ENCODE measurements at regions not wholly inside any gene's neighbourhood (a gene's known extent, or its start where the extent isn't known, plus 50 kb on each side); places are given as distances from the start of the nearest gene placed in this dataset.

DNA sequence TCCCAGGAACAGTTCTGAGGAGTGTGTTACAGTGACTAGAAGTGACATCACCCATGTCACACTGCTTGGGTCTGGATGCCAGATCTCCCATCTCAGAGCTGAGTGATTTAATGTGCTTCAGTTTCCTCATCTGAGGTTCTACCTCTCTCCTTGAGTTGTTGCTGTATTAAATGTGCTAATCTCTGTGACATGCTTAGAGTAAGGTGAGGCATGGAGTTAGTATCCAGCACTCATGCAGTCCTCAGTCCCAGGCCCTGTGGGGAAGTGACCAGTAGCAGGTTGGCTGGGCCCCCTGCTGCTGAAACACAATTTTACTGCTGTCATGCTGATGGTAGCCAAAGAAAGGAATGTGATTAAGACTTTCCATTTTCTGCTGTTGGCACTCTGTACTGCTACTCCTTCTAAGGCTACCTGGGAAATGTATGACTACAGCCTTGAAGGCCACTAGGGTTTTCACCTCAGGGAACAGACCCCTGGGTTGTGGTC, 639.6 kb downstream of the MID1IP1 start:
- DNase-seq (ENCODE audit: low read depth), result no peak

DNA sequence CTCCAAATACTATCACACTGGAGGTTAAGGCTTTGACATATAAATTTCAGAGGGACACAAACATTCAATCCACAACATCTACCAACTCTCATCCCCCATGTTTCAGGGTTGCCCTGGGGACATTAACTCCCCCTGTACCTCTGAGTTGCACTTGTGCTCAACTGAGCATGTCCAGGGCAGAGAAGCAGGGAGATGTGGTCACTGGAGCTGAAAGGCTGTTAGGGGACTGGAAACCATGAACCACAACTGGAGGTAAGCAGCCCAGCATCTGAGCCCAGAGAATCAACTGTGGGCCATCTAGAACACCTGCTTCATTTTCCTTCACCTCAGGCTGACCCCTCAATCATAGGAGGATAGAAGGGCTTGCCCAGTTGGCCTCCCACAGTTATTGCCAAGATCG, 641.1 kb downstream of the MID1IP1 start:
- DNase-seq (ENCODE audit: low read depth), result no peak

DNA sequence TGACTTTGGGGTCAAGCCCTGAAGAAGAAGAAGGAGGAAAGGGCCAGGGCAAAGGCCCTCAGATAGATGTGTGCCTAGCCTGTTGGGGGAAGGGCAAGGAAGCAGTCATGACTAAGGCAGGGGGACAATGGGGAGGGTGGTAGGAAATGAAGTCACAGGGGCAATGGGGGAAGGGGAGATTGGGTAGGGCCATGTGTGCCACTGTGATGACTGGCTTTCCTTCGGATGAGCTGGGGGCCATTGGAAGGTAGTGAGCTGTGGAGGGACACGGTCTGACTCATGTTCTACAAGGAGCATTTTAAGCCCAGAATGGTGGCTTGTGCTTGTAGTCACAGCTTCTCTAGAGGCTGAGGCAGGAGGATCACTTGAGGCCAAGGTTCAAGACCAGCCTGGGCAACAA, 642.0 kb downstream of the MID1IP1 start:
- no peak for DNase-seq (ENCODE audit: low read depth)

DNA sequence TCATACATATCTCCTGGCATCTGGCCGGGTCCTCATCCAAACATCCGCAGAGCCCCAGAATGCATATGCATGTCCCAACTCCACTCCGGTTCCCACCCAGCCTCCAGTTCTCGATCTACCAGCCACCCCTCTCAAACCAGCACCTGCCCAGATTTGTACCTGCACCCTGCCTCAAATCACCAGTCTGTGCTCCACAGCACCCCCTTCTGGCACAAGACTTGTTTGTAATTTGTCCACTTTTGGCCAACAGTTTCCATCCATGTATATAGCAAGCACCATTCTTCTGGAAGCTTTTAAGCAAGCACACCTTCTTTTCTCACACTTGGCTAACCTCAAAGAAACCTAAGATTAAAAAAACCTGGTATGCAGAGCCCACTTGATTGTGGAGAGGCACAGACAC, 644.1 kb downstream of the MID1IP1 start:
- no peak for DNase-seq (ENCODE audit: low read depth)

DNA sequence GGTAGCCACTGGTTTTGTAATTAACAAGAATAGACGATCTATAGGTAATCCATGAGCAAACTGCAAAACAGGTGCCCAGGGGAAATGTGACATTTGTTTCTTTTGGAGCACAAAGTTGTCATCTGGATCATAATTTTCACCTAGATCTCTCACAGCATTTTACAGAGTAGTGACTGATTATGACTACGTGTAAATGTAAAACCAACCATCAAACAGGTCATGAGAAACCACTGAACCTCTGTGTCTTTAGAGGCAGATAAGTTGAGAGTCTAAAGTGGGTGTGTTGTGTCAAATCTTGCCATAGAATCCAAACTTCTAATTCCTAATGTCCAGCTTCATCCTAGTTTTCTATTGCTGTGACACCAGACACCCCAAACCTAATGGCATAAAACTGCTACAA, 648.1 kb downstream of the MID1IP1 start:
- DNase-seq (ENCODE audit: low read depth), result no peak

DNA sequence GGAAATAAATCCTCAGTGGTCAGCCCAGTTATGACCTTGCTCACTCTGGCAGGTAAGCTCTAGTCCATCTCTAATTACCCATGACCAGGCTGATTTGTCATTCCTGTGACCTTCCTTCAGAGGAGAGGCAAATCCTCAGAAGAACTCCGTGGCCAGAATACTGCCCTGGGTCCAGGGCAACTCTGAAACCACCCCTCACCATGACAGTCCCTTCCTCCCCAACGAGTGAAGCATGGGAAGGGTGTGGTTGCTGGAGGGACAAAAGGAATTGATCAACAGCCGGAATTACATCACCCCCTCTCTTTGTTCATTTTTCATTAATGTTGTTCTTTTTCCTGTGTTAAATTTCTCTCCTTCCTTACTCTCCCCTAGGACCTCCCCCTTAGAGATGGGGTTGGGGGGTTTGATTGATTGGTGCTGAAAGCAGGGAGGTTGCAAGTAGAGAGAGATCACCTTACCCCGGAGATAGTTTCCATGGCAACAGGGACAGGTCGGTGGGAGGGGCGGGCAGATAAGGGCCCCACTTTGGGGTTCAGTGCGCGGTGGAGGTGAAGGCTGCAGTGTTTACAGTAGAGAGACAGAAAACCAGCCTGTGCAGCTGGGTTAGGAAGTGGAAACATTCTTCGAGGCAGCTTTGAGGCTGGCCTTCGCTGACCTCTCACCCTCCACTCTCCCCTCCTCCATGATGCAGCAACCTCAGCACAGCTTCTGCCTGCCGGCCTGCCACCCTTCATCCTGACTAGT, 647.4 kb downstream of the BCOR start:
- DNase-seq (ENCODE audit: low read depth), result no peak

DNA sequence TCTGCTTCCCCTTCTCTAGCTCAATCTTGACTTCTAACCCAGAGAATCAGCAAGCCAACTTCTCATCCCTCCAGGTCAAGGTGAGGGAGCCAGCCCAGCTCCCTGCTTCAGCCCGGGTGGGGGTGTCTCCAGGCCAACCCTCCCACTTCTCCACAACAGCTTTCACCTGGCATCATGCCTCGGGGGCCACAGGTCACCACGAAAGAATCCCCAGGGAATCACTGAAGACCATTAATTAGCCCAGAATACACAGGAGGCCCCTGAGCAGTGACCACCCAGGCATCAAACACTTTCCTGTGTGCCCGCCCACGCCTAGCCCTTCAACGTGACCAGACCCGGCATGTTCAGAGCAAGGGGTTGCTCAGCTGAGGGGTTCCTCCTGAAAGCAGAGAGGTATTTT, 646.7 kb downstream of the BCOR start:
- DNase-seq (ENCODE audit: low read depth), result no peak

DNA sequence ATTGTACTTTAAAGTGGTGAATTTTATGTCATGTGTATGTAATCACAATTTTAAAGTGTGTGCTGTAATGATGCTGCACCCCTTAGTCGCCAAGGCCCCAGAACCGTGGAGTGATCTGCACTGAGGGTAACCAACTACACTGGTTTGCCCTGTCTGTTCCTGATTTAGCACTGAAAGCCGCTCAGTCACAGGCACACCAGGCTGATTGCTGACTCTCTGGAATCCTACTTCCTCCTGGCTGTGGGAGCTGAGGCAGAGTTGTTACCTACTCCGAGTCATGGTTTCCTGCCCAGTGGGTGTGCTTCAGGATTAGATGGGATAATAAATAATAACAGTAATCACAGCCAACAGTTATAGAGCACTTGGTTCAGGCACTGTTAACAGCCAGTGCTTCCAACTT, 645.4 kb downstream of the BCOR start:
- DNase-seq (ENCODE audit: low read depth), result no peak

DNA sequence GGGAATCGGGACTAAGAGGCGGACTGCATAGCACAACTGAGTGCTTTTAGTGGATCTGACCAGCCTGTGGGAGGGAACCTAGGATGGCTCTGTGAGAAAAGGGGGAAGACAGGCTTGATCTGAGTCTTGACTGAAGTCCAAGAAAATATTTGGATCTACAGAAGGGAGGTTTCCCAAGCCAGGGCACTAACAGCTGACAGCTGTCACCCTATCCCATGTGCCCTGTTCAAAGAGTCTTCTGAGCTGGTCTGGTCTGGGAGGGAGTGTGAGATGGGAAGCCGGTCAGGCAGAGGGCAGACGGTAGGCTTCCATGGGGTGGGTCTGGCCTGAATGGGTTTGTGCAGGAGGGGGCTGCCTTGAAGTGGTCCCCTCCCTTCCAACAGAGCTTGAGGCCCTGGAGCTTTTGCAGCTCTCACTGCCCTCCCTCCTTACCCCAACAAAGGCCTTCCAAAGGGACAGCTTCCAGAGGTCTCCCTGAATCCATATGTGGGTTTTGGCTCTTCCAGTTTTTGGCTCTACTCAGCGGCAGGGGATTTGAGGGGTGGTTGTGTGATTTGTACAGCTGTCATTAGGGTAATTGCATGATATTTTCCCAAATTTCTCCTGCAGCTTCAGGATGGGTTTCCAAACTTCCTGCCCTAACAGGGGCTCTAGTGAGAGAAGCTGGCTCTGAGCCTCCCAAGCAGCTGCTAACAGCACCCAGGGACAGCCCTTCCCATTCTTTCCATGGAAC, 643.7 kb downstream of the BCOR start:
- no peak for DNase-seq (ENCODE audit: low read depth)

DNA sequence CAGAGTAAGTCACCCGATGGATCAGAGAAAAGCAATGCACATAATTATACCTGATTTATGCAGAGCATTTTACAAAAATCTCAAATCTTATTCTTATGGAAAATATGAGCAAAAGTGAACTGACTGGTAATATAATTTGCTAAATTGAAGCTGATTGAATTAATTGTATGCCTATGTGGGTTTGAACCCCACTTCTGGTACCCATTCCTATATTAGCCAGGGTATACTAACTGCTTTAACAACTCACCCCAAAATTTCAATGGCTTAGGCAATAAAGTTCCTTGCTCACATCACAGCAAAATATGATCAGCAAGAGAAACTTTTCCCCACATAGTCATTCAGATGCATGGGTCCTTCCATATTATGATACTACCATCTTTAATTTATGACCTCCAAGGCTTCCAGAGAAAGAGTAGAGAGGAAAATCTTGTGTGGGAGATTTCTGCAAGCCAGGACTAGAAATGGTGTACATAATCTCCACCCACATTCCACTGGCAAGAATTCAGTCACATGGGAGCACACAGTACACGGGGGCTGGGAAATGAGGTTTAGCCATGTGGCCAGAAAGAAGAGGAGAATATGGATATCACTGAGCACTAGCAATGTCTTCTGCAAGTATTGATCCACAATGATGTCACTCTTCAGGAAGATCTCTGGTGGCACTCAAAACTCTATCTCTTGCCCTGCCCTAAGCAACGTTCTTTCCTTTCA, 640.7 kb downstream of the BCOR start:
- DNase-seq (ENCODE audit: low read depth), result no peak

DNA sequence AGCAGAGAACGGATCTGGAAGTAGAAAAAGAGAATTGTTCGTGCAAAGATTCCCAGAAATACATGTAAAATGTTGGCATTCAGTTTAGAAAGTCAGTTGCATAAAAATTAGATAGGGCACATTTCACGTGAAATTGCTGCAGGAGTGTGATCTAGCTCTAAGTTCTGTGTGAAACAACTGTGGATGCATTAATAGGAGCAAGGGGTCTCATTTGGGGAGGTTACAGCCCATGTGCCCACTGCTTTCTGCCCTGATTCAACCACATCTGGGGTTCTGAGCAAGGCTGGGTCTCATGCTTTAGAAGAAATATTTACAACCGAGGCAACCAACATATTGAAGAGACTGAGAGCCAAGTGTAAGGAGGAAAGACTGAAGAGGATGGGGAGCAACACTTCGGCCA, 639.0 kb downstream of the BCOR start:
- DNase-seq (ENCODE audit: low read depth), result no peak

DNA sequence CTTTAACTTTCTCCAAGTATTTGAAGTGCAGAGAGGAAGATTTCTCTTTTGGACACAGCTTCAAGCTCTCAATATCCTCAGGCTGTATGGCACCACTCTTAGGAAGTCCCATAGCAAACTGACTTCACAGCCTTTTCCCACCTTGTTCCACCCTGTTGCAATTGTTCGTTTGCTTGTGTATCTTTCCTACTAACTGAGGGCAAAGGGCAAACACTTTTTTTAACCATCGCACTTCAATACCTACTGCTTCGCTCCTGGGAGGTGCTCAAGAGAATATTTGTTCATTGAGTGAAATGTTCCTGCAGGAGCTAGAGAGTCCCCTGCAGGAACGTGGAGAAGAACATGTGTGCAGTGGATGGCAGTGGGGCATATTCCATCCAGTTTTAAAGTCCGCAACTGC, 638.6 kb downstream of the BCOR start:
- no peak for DNase-seq (ENCODE audit: low read depth)

DNA sequence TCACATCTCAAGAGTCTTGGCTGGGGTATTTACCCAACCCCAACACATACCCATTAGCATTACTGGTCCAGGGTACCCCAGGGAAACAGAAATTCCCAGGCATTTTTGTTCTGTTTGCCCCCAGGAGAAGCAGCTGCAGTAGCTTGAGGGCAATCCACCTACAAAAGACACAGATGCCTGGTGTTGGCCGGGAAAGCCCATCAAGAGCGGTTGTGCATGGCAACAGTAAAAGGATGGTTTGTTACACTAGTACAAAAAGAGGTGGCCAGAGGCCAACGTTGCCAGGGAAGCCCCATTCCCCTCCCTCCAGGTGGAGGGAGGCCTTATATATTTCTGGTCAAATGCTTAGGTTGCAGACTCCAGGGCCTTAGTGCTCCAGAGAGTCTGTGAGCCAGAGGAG, 637.8 kb downstream of the BCOR start:
- no peak for DNase-seq (ENCODE audit: low read depth)

DNA sequence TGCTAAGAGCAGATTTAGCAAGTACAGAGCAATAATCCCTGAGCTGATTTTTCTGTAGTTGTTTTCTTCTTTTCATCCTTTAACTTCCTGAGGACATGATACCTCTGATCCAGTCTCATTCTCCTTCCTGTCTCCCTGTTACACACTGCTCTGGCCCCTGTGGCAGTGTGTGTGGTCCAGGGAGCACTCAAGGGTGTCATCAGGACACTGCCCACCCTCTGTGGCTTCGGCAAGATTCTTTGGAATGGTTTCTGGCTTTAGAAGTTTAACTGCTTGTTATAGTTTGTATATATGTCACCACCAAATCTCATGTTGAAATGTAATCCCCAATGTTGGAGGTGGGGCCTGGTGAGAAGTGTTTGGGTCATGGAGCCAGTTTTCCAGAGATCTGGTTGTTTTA, 637.3 kb downstream of the BCOR start:
- no peak for DNase-seq (ENCODE audit: low read depth)

DNA sequence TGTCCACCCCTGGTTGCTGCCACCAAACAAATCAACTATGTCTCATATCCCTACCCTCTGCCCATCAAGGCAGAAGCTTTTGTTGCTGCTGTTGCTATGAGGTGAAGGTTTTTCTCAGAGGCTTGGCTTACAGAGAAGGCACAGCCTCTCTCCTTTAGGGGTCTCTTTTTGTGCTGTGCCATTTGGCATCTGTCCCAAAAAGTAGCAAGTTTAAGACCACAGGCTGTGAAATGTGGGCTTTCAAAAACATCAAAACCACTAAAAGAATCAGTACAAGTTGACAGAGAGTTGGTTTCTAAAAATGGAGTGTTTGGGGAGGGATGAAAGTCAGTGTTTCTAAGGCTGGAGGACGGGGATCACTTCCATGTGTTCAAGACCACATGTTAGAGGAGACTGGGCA, 634.9 kb downstream of the BCOR start:
- no peak for DNase-seq (ENCODE audit: low read depth)

DNA sequence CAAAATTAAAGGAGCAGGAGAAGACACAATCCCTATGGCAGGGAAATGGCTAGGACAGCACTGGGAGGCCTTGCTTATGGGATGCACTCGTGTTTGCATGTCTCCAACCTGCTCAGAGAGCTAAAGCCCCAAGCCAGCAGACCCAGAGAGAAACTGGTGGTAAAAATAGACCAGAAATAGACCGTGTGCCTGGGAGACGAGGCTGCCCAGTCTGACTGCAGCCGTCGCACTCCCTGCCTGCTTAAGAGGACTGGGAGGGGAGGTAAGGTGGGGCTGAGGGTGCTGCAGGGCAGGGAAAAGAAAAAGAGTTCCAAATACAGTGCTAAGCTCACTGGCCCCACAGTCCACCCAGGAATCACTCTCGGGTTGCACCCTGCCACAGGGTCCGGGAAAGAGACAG, 633.5 kb downstream of the BCOR start:
- DNase-seq (ENCODE audit: low read depth), result no peak

DNA sequence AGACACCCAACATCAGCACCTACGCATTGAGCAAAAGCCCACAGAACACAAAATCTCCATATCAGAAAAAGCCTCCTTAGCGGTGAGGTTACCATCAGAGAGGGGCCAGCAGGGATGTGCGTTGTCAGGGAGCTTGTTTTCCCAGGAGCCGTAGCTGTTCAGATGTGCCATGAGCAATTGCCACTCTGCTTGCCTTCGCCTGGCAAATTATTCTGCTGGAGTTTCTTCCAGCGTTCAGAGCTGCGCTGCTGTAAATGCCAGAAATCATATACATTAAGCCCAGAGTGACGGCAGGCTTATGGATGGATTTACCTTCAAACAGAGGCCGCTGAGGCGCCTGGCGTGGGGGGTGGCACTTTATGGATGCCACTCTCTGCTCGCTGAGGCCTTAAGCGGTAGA, 632.3 kb downstream of the BCOR start:
- no peak for DNase-seq (ENCODE audit: low read depth)

DNA sequence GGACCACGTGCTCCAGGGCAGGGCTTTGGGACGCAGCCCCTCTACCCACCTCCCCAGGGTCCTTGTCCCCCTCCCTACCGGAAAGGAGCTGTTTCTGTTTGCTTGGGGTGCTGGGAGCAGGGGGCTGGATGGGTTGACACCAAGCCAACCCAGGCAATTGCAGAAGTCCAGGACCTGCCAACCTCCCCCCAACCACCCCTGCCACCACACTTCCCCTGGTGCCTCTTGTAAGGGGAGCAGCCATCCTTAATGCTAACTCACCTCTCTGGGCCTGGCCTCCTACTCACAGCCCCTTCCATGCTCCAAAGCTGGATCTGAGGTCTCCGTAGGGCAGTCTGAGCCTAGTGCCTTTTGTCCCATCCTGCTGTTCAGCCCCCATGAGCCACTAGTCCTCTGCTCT, 631.9 kb downstream of the BCOR start:
- DNase-seq (ENCODE audit: low read depth), result no peak

DNA sequence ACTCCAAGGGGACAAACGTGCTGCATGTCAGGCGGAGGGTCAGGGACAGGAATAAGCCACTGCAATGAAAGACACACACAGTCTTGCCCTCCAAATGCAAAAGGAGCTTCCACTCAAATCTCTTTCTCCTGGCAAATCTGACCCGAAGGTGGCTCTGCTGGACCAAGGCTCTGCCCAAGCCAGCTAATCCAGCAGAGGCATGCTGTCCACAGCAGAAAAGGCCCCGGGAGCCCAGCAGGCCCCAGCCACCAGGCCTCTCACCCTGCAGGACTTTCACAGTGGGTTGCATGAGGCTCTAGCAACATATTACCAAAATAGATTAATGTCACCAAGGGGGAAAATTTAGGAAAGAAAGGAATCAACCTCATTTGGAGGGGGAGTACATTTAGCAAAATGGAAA, 628.6 kb downstream of the BCOR start:
- no peak for DNase-seq (ENCODE audit: low read depth)

DNA sequence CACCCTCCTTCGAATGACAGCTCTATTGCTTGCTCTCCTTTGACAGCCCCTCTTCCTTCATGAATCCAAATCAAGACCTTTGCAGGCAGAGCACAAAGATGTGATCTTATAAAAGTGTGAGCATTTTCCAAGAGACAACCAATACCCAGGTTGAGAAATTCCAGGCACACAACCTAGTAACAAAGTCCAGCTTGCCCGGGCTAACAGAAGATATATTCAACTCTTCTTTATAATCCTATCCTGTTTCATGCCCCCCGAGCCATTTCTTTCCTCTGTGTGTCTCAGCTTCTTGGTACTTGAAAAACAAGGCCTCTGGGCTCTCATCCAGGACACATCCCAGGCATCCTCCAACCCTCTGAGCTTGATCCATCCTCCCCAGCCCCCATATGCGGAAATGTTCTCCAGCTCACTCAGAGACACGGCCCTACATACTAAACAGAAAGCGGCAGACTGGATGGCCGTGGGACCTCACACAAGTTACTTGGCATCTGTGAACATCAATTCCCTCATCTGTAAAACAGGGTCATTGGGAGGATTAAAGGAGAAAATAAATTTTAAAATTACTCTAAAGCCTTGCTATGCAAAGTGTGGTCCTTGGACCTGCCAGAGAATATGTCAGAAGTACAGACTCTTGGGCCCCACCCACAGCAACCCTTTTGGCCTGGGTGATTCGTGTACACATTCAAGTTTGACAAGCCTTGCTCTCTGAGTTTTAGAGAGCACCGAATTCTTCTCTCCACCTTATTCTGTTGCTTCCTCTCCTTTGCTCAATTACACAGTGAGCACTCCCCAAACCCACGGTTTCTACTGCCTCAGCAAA, 627.0 kb downstream of the BCOR start:
- DNase-seq (ENCODE audit: low read depth), result no peak

DNA sequence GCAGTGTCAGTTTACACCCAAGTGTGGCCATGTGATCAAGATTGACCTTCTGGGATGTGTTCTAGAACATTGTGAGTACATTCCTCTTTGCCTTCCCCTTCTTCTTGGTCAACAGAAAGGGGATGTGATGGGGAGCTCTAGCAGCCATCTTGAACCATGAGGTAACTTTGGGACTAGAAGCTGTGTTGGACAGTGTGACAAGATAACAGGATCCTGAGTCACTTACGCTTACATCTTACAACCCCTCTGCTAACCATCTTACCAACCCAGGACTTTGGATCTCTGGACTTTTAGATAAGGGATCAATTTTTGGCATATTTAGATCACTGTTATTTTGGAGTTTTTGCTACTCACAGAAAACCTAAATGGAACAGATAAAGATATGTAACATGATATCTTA, 625.6 kb downstream of the BCOR start:
- DNase-seq (ENCODE audit: low read depth), result no peak

DNA sequence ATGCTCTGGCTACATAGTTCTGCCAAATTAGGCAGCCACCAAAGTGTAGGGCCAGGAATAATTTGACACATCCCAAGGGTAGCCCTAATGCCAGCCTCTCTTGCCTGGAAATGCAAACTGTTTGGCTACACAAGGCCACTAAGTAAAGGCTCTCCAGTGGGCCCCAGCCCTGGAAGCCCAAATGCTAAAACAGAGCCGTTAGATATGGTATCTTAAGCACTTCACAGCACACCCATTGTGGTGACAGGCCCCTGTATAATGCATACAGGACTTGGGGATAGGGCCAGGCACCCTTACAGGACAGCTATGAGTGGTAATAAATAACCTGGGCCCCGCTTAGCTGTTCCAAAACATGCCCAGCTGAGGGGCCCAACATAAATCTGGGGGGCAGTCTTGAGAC, 623.9 kb downstream of the BCOR start:
- no peak for DNase-seq (ENCODE audit: low read depth)
